ENCODE measurements at regions not wholly inside any gene's neighbourhood (a gene's known extent, or its start where the extent isn't known, plus 50 kb on each side); places are given as distances from the start of the nearest gene placed in this dataset.
A peak's percentile ranks its signal among the peaks of the same experiment; 100 is the strongest.

DNA sequence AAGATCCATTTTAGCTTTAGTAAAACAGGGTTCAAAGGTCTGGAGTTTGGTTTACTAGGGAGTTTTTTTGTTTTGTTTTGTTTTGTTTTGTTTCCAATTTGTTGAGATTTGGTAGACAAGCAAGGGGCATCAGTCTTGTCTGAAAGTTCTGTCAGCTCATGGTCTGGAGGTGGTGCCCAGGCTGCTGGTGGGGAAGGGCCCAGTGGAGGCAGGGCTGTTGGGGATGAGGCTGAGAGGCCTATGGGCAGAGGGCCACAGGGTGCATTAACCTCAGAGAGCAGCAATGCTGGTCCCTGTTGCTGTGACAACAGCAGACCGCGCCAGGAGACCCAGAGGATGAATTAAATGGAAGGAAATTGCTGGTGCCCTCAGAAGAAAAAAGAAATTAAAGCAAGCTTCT lies 174.5 kb downstream of the FGF1 start:
- in situ Hi-C loops (cut with HindIII; ENCODE audit: low sequenced_read_pairs), result no loop called here
- no peak for DNase-seq (ENCODE audit: low spot score)

DNA sequence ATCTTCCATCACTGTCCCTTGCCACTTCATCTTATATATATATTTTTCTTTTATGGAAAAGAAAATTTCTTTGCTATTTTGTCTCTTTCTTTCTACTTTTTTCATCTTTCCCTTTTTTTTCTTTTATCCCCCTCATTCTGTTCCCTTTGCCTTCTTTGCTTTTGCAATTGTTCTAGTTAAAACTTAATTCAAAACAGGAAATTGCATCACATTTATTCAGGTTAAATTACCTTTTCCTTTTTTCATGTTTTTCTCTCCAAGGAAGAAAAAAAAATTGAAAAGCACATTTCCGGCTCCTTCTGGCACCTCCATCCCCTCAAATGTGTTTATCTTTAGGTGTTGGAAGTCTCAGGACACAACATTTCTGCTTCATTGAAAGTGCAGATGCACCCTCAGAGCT lies 176.9 kb downstream of the FGF1 start:
- no peak for DNase-seq (ENCODE audit: low spot score)
- in situ Hi-C loops (cut with HindIII; ENCODE audit: low sequenced_read_pairs), result no loop called here

DNA sequence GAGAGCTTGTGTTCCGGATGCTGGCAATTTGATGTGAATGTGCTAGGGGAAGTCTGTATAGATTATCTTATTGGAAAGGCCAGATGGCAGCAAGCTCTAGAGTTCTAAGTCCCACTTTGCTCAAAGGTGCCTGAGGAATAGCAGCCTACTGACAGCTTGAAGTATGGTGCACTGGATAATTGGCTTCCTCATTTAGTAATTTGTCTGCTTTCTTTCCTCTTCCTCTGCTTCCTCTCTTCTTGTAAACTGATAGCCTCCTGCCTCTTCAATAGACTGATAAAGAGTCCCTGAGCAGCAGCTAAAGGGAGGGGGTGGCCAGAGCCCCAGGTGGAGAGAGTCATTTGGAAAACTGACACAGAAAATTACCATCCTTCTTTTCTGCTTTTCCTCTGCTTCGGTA lies 177.3 kb downstream of the FGF1 start:
- in situ Hi-C loops (cut with HindIII; ENCODE audit: low sequenced_read_pairs), result no loop called here
- DNase-seq (ENCODE audit: low spot score), result no peak

DNA sequence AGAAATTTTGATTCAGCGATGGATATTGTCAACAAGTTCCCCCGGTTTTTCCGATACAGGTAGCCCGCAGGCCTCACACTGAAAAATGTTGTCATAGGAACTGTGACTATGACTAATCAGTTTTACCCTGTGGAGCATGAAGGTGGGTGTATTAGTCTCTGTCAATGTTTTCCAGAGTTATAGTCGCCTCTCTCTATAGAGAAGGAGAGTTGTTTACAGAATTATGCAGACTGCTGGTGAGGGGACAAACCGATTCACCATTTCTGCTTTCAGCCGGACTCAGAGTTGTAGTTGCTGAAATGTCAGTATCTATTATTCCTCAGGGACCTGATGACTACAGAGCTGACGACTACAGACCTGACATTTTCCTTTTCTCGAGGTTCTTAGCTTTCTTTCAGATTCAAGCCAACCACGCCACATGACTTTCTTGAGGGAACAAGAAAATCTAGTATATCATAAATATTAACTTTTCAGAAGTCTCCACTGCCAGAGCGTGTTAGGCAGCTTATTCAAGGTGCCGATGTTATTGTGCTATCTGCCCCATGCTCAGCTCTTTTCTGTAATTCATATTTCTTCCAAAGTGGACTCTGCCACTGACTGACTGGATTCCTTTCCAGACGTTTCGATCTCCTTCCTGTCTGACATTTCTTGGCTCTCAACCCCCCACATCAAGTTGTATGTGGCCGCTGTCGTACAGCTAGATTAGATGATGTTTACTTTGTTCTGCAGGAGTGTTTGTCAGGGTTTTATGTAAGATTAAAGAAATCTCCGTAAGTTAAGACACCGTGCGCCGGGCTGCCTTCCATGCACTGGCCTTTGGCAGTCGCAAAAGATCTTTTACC lies 178.1 kb downstream of the FGF1 start:
- in situ Hi-C loops (cut with HindIII; ENCODE audit: low sequenced_read_pairs), result no loop called here
- no peak for DNase-seq (ENCODE audit: low spot score)

DNA sequence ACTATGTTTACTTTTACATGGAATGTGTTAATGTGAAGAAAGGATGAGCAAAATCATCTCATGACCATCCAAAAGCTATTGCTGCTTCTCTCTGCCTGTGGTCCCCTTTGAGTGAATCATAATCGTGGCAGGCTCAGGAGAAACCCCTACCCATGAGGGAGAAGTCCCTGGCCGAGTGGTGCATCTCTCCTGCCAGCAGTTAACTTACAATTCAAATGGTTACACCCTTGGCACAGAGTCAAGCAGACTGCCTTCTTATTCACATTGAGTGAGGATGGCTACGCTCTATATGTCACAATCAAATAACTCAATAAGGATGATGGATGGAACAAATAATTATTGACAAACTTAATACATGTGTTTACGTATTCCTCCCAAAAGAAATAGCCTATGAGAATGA lies 179.1 kb downstream of the FGF1 start:
- DNase-seq (ENCODE audit: low spot score), result no peak
- in situ Hi-C loops (cut with HindIII; ENCODE audit: low sequenced_read_pairs), result no loop called here

DNA sequence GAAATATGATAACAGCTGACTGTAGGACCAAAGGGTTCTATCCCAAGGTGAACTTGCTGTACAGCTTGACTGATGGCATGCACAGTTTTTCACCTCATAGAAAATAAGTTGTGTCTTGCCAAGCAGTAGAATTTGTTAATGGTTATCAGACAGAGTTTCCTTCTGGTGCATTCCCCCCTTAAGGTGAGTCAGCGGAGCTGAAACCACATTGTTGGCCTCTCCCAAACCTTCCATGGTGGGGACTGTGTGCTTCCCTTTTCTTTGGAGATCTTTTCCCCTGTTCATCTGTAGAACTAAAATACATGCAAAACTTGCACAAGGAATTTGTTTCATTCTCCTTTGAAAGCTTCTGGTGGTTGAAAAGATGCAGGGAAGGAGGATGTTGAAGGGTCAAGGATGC lies 179.8 kb downstream of the FGF1 start:
- in situ Hi-C loops (cut with HindIII; ENCODE audit: low sequenced_read_pairs), result no loop called here
- DNase-seq (ENCODE audit: low spot score), result no peak

DNA sequence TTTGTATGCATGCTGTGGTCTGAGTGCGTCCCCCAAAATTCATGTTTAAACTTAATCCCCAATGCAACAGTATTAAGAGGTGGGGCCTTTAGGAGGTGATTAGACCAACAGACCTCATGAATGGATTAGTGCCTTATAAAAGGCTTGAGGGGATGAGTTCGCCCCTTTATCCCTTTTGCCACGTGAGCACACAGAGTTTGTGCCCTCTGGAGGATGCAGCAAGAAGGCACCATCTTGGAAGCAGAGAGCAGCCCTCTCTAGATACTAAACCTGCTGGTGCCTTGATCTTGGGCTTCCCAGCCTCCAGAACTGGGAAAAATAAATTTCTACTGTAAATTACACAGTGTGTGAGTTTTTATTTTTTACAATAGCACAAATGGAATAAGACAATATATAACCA lies 177.1 kb upstream of the SPRY4 start:
- DNase-seq (ENCODE audit: low spot score), result no peak
- in situ Hi-C loops (cut with HindIII; ENCODE audit: low sequenced_read_pairs), result no loop called here

DNA sequence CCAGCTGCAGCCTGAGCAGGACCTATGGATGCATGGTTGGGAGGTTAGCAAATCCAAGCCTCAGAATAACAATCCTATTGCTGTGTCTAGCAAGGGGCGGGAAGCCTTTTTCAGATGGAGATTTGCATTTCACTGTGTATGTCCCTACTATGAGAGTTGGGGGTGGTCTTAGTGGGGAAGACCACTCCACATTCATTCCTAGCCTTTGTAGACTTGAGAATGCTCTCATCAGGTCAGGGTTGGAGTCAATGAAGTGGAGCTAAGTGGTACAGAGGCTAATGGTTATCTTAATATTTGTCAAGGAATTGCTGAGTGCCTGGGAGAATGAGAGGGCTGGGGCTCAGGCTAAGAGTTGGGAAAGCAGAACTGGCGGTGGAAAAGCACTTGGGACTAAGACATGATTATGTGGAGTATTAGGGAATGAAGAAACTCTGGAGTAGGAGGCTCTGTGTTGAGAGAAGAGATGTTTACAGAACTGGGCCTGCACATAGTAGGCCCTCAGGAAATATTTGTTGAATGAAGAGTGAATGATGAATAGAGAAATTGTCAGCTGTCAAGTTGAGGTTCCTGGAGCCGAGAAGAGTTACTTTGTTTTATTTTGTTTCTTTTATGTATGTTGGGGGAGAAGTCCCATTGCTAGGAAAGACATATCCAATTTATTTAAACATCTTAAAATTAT lies 175.5 kb upstream of the SPRY4 start:
- in situ Hi-C loops (cut with HindIII; ENCODE audit: low sequenced_read_pairs), result no loop called here
- no peak for DNase-seq (ENCODE audit: low spot score)

DNA sequence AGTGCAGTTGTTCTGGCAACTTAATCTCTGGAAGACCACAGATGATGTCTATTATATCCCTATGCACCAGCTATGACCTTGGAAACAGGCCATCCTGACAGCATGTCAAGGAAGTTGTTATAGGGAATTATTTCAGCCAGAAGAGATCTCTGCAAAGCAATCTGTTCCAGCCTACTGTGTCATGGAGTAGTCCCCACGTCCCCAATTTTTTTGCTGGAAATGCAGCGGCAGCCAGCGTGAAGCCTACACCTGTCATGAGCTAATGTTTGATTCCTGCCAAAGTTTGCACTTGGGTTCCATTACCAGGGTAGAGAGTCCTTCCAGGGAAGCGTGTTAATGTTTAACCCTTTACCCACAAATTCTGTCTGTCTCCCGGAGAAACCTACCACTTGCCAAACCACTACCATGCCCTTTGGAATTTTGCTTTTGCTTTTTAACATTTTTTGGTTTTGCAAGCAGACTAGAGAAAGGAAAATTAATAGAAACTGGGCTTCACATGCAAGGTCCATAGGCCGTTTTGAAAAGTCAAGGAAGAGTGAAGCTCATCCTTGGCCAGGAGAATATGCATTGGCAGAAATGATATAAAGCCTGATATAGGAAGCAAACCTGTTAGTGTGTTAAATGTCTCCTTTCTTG lies 174.9 kb upstream of the SPRY4 start:
- in situ Hi-C loops (cut with HindIII; ENCODE audit: low sequenced_read_pairs), result no loop called here
- peak; percentile 11 for DNase-seq (ENCODE audit: low spot score)

DNA sequence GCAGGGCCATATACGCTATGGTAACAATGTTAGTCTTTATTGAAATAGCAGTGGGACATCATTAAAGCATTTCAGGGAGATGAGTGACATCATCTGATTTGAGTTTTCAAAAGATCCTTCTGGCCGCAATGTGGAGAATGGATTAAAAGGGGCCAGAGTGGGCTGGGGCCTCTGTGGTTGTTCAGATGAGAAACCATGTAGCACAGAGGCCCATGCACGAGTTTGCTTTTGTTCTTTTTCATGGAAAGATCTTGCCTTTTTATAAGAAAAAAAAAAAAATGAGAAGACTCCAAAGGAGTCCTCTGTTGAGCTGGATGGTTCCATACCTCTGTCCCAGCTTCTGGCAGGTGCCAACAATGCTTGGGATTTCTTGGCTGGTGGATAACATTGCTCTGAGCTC lies 173.5 kb upstream of the SPRY4 start:
- no peak for DNase-seq (ENCODE audit: low spot score)
- in situ Hi-C loops (cut with HindIII; ENCODE audit: low sequenced_read_pairs), result no loop called here

DNA sequence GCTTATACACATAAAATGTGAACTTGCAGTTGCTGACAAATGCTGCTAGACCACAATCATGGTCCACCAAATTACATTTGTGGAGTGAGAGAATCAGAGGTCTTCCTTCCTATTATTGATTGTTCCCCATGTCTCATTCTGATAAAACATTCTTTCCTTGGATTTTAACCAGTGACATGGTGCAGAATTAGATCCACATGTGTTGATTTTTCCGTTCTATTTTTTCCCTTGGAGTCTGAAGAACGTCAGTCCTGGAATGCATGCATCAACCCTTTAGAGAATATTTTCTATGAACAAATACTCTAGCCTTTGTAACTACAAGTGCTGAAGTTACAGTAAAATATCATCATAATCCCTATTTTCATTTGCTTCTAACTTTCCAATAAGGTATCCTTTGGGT lies 170.7 kb upstream of the SPRY4 start:
- in situ Hi-C loops (cut with HindIII; ENCODE audit: low sequenced_read_pairs), result no loop called here
- no peak for DNase-seq (ENCODE audit: low spot score)

DNA sequence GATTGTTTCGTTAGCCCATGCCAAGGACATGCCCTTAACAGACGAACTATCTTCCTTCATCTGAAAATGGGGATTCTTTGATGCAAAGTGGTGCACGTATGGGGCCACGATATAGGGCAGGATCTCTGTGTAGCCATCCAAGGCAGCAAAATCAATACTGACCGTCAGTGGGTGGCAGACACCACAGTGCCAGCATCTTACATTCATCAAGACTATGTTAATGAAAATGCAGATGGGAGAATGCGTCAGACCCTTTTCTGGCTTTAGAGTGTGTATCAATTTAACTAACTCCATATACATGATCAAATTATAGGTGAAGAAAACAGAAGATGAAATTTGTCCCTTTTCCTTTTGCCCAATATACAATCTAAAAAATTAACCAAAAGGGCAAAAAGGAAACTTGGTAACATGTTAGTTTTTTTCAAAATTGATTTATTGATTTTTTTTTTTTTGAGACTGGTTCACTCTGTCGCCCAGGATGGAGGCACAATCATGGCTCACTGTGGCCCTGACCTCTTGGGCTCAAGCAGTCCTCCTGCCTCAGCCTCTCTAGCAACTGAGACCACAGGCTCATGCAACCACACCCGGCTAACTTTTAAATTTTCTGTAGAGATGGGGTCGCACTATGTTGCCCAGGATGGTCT lies 169.2 kb upstream of the SPRY4 start:
- in situ Hi-C loops (cut with HindIII; ENCODE audit: low sequenced_read_pairs), result no loop called here
- DNase-seq (ENCODE audit: low spot score), result no peak

DNA sequence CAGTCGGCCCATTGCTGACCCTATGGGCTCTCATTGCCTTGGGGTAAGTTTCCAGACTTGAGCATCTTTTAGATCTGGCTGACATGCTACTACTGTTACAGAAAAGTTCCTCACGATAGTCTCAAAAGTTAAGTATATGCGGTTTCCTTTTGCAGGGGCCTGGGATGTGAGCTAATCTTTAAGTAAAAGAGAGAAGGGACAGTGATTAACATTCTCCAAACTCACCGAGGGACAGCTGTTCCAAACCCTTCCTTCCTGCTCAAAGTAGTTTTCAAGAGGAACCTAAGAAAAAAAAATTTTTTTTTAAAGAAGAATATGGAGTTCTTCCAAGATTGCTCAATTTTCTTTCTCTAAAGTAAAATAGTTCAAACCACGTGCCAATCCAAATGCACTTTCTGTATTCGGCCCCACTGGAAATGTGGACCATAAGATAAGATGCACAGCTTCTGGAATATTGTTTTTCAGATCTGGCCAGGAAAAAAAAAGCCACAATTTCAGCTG lies 168.0 kb upstream of the SPRY4 start:
- in situ Hi-C loops (cut with HindIII; ENCODE audit: low sequenced_read_pairs), result no loop called here
- DNase-seq (ENCODE audit: low spot score), result no peak

DNA sequence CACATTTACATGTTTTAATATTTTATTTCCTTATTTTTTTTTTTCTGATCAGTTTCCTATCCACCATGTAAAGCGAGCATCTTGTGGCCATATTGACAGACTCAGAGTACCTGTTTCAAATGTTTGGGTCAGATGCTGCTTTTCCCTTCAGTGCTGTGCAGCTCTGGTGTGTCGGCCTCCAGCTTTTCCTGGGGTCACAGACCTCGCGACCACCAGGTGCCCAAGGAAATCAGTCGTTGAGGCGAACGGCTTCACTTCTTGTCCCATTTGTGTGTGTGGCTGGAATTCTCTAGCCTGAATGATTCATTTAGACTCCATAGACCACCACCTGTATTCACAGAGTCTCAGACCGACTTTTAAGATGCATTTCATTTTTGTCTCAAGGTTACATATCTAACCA lies 166.9 kb upstream of the SPRY4 start:
- in situ Hi-C loops (cut with HindIII; ENCODE audit: low sequenced_read_pairs), result no loop called here
- DNase-seq (ENCODE audit: low spot score), result no peak

DNA sequence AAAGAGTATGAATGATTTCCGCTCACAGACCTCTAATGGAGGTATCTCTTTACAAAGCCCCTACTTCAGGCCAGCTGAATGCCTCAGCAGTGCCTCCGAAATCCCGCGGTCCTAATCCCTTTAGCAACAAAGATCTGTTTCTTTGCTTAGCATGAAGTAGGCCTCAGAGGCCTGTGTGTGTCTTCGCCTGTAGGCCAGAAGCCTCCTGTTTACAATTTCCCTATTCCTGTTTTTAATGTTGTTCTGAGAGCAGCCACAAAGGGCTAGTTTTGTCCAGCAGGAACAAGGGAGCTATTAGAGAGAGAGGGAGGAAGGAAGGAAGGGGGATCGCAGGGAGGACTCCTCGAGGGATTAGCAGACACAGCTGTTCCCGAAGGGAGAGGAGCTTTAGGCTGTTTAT lies 166.4 kb upstream of the SPRY4 start:
- no peak for DNase-seq (ENCODE audit: low spot score)
- in situ Hi-C loops (cut with HindIII; ENCODE audit: low sequenced_read_pairs), result no loop called here

DNA sequence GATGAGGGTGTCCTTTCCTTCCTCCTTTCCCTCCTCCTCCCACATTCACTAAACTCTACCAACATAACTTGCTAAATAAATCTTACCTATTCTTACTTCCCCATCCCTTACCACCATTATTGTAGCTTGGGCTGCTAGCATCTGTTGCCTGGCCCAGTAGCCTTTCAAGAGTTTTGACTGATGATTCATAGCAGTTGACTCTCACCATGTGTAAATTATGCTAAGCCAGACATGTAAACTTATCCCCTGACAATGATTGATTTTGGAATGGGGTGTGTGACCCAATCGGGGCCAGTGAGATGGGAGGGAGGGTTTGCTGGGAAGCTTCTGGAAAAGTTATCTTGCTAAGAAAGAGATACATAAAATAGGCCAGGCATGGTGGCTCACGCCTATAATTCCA lies 161.8 kb upstream of the SPRY4 start:
- in situ Hi-C loops (cut with HindIII; ENCODE audit: low sequenced_read_pairs), result no loop called here
- DNase-seq (ENCODE audit: low spot score), result no peak

DNA sequence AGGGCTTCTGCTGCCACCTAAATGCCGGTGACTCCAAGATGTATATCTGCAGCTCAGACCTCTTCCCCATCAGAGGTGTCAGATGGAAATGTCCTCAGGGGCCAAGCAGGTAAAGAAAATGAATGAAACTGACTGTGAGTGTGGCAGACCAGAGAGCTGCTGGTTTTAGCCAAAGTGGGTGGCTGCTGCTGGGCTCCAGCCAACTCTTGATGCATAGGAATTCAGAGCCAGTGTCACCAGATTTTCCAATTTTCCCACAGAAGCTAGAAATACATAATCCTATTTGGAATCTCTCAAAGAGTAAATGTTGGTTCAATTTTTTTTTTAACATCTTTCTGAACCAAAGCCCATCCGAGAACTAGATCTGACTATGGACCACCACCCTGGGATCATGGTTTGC lies 161.2 kb upstream of the SPRY4 start:
- no peak for DNase-seq (ENCODE audit: low spot score)
- in situ Hi-C loops (cut with HindIII; ENCODE audit: low sequenced_read_pairs), result no loop called here

DNA sequence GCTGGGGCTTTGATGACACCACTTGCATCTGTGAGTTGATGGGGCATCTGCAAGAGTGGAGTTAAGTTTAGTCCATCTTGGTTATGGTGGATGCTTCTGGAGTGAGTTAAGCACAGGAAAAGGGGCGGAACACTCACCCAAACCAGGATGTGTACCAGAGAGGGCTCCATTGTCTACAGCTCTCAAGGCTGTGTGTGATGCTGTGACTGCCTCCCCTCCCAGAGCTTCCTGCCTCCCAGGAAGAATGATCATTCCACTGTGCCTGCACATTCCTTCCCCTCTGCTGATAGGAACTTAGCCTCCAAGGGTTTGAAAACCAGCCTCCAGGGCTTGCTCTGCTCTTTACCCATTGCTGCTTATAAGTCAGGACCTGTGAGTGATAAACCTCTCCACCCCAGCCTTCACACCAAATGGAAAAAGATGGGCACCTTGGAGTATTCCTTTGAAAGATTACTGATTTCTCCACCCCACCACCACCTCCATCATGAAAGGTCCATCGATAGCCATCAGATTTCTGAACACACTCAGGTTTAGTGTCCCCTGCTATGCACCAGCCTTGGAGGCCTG lies 160.1 kb upstream of the SPRY4 start:
- in situ Hi-C loops (cut with HindIII; ENCODE audit: low sequenced_read_pairs), result no loop called here
- no peak for DNase-seq (ENCODE audit: low spot score)

DNA sequence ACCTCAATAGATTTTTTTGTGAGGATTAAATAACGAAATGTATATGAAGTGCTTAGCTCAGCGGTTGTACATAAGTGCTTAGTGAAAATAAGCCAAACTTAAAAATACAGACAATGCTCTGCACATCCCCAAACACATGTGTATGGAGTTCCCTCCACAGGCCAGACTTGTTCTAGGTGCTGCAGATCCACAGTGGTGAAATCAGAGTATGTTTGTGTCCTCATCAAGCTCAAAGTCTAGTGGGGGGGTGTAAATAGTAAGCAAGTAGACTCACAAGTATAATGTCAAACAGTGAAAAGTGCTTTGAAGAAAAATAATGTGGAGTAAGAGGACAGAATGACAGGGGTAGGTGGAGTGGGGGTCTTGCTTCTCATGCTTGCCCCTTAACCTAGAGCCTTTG lies 157.4 kb upstream of the SPRY4 start:
- no peak for DNase-seq (ENCODE audit: low spot score)
- in situ Hi-C loops (cut with HindIII; ENCODE audit: low sequenced_read_pairs), result no loop called here

DNA sequence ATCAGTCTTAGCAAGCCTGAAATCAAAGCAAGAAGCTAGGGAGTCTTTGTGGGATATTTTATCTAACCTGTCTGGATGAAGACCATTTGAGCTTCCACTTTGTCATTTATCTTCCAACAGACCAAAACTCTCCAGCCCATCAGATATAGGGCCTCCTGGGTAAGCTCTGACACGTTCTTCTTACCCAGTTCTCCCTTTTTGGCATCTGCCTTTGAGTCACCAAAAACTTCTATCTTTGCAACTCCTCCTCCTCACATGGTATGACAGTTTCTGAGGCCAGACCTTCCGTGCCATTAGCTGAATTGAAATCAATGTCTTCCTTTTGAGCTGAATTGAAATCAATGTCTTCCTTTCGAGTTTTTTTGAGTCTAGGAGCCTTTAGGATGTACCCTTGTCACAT lies 156.6 kb upstream of the SPRY4 start:
- no peak for DNase-seq (ENCODE audit: low spot score)
- in situ Hi-C loops (cut with HindIII; ENCODE audit: low sequenced_read_pairs), result no loop called here
